GM12874 (cell line): ENCODE measurements at regions not wholly inside any gene's neighbourhood (a gene's known extent, or its start where the extent isn't known, plus 50 kb on each side); places are given as distances from the start of the nearest gene placed in this dataset.

Source experiments
- TF ChIP-seq, protein P1 (sequence below): IDR thresholded peaks from 2 replicates; pipeline ENCODE4 v1.5.1; 2011; ENCODE audit warnings: low read depth, mild to moderate bottlenecking, control low read depth, low read length, moderate library complexity; ENCODE audit not compliant: insufficient read depth

DNA sequence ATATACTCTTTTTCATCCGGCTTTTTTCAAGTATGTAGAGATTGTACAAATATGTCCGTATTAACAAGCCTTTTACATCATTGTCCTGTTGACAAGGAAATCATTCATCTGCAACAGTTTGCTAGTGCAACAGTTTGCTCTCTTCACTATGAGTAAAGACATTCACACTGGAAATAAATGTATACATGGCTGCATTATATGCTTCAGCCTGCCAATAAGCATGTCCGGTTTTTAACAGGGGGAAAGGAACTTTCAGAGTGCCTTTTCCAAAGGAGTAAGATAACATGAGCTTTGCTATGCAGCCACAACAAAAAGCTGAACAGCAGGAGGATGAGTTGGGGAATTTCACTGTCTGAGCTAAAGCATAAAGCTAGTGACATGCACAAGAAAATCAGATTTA, 99.4 kb upstream of the ADTRP start:
- TF ChIP-seq, protein P1, sequence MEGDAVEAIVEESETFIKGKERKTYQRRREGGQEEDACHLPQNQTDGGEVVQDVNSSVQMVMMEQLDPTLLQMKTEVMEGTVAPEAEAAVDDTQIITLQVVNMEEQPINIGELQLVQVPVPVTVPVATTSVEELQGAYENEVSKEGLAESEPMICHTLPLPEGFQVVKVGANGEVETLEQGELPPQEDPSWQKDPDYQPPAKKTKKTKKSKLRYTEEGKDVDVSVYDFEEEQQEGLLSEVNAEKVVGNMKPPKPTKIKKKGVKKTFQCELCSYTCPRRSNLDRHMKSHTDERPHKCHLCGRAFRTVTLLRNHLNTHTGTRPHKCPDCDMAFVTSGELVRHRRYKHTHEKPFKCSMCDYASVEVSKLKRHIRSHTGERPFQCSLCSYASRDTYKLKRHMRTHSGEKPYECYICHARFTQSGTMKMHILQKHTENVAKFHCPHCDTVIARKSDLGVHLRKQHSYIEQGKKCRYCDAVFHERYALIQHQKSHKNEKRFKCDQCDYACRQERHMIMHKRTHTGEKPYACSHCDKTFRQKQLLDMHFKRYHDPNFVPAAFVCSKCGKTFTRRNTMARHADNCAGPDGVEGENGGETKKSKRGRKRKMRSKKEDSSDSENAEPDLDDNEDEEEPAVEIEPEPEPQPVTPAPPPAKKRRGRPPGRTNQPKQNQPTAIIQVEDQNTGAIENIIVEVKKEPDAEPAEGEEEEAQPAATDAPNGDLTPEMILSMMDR, result no peak

DNA sequence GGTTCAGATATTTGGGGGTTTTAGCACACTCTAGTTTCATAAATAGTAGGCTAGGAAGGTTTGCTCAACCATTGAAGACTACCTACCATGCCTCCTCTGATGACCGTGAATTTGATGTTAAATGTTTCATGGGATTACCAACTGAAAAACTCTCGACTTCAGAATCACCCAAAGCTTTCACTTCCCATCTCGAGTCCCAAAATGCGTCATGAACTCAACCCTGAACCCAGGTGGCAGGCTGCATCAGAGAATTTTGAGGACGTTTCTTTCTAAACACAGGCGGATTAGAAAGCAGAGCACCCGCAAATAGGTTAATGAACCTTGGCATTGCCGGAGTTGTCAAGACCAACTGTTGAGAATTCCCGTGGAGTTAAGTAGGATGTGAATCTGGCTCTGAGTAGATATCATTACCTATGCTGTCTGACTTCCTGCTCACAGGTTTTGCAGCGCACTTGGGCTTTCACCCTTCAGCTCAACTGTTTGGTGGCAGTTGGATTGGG, 98.4 kb upstream of the ADTRP start:
- TF ChIP-seq, protein P1, result no peak

DNA sequence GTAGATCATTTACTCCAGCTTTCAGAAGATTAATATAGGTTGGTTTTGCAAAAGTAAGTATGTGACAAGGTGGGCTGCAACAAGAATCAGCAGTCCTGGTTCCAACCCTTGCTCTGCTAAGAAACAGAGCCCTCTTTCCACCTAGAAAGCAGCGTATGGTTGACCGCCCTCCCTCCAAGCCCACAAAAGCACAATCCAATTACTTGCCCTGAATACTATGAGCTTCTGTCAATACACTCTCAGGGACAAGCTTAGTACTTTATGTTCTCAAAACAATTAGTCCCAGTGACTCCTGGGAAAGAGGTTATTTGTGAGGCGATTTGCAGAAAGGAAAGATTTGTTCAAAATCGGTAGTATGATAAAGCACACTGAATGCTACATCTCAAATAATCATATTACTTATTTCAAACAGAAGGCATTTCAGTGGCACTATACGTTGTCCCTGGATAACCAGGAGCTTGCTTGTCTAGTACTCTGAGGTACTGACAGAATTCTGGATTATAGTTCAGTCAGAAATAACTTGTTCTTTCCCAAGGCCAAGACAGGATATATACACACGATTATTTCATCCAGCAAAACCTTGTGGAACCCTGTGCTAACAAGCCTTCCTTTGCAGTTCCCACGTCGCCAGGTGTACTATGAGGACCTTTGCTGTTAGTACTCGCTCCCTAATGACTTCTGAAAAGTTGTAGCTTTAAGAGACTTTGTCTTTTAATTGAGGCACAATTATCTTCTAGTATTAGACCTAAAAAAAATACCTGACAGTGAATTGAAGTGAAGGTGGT, 96.9 kb upstream of the ADTRP start:
- TF ChIP-seq, protein P1, result no peak

DNA sequence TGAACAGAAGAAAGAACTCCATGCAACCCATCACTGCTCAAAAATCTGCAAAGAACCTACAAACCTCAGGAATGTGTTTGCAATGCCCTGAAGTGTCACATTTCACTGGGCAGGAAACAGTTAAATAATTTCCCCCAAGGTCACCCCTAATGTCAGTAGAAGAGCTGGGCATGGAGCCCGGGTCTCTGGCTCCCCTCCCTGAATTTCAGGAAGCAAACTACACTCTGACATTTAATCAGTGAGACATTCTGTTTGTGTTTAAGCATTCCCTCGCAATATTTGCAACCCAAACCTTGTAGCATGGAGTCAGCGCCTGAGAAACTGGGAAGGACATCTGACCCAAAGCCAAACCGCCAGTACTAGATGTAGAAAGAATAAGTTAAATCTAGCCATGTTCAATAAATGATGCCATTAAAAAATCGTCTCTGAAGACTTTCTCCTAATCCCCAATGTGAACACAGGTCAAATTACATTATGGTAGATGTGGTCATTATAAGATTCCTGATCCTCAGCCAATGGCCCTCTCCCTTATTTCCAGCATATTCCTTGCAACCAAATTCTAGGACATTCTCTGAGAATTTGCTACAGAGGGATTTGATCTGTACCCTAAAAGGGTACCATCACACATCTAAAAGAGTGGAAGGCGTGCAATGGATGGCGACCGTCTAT, 91.2 kb upstream of the ADTRP start:
- TF ChIP-seq, protein P1, result no peak

DNA sequence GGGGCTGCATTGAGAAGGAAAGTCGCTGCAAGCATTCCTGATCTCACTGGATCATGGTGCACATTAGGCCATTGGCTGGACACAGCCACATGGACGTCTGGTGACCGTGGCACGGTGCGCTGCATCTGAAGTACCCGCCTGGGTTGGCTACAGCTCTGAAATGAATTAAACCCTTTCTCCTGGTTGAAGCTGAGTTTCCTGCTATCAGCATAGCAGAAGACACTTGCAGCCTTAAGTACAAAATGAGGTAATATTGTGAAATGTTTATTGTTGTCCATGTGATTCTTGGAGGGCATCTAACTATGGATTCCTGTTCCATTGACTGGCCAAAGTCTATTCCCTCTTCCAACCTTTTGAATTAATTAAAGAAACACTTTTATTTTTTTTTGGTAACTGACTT, 89.8 kb upstream of the ADTRP start:
- TF ChIP-seq, protein P1, result no peak

DNA sequence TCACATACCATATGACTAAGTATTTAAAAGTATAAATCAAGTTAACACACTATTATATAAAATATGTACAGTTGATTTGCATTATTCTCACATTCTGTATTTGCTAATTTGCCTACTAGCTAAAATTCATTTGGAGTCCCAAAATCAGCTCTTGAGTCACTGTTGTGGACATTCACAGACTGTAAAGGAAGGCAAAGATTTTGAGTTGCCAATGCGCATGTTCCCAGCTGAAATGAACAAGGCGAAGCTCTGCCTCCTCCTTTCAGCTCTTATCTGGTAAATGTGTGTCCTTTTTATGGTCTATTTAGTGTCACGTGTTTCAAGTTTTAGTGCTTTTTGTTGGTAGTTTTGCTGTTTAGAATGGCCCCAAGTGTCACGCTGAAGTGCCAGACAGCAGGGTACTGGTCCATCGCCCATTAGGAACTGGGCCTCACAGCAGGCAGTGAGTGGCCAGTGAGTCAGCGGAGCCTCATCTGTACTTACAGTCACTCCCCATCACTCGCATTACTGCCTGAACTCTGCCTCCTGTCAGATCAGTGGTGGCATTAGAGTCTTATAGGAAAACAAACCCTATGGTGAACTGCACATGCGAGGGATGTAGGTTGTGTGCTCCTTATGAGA, 87.2 kb upstream of the ADTRP start:
- TF ChIP-seq, protein P1, result no peak

DNA sequence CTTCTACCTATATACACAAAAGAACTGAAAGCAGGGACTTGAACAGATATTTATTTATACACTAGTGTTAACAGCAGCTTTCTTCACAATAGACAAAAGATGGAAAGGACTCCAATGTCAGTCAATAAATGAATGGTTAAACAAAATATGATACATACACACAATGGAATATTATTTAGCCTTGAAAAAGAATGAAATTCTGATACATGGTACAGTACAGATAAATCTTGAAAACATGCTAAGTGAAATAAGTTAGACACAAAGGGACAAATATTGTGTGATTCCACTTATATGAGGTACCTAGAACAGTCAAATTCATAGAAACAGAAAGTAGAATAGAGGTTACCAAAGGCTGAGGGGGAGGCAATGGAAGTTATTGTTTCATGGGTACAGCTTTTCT, 79.8 kb upstream of the ADTRP start:
- TF ChIP-seq, protein P1, result no peak
